Tongue (tissue), 1 donor: ENCODE measurements at regions not wholly inside any gene's neighbourhood (a gene's known extent, or its start where the extent isn't known, plus 50 kb on each side); places are given as distances from the start of the nearest gene placed in this dataset.
A peak's percentile ranks its signal among the peaks of the same experiment; 100 is the strongest.

Experiments
- DNase-seq: peaks from one replicate; pipeline ENCODE4 v3.0.0-alpha.2; 2015

DNA sequence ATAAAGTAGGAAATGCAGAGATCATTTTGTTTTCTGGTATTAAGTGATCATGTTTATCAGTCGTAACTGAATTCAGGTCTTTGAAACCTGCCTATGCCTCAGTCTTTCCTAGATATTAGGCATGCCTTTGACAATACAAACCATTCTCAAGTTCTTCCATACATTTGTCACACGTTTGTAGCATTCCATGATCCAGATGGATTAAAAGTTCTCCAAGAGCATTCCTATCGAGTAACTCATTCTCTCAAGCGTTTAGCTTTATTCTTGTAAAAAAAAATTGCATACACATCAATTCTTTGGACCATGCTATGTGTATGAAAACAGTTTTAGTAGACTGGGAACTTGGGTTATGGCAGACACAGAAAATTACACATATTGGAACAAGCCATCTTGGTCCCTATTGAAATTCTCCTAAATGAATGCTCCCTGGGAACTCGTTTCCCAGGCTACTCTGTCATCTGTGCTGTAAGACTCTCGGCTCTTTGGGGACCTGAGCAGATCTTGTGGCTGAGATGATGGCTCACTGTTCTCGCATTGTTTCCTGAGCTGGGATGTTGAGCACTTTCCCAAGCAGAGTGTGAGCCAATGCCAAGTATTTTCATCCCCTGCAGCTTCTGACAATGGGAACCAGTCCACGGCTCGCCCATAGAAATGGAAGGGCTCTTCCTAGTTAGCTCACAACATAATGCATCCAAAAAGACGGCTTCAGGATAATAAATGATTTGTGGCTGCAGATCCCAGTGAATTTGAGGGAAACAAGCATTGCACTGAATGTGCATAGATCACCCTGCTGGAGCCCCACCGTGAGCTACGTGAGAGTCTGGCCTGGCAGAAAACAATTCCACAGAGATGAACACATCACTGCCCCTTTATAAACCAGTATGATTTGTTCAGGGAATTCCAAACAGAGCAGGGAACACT lies 230.2 kb downstream of the IRX1 start:
- no peak for DNase-seq

DNA sequence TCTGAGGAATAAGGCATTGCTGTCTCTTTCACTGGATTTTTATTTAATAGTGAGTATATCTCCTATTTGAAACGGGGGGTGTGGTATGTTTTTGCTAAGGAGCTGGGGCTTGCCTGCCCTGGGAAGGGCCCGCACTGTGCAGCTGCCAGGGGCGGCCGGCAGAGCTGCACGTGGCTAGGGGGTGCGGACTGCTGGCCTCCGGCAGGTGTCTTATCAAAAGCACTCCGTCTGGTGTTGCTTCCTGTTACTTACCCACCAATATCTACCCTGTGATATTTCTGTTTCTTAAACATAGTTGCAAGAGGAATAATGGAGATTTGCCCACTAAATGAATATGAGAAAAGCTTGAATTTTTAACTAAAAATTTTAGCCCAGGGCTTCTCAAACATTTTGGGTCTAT lies 232.0 kb downstream of the IRX1 start:
- DNase-seq = no peak

DNA sequence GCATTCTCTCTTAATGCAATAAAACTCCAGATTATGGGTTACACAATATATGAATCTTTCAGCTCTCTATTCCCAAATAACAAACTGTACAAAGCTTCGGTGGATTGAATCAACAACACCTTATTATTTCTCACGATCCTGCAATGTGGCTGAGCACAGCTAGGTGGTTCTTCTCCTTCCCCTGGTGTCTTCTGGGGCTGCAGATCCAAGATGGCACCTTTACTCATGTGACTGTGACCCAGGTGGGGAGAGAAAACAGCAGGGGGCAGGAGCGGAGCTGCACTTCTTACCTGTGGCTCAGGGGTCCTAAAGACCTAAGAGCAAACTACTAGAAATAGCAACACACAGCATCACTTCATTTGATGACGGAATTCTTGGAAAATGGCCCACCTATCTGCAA lies 233.1 kb downstream of the IRX1 start:
- no peak for DNase-seq

DNA sequence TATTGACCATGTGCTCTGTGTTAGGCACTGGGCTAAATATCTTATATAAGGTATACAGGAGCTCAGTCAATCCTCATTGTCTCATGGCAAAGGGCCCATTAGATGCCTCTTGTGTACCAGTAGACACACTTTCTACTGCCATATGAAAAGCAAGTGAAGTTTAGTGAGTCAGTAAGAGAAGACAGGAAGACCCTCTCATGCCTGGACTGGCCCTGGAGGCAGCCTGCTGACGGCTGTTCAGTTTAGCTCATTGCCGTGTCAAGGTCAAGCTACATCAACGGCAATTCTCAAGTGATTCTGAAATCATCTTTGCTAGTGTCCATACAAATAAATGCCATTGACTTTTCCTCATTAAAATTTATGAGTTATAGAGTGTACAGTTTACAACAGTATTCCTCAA lies 237.9 kb downstream of the IRX1 start:
- no peak for DNase-seq

DNA sequence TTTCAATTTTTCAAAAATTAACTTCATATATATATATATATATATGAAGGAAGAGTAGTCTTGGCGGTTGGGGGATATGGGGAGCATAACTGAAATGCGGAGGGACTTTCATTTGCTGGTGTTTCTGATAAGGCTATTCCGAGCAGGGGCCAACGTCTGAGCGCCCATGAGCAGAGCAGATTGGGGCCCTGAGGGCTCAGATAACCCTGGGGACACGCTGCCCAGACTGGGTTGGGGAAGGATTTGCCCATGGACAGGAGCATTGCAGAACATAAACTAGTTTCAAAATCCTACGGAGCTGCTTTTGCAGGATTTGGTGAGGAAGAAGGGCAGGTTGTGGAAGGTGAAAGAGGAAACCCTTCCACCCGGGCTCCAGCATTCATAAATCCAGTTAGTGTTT lies 240.2 kb downstream of the IRX1 start:
- DNase-seq = no peak

DNA sequence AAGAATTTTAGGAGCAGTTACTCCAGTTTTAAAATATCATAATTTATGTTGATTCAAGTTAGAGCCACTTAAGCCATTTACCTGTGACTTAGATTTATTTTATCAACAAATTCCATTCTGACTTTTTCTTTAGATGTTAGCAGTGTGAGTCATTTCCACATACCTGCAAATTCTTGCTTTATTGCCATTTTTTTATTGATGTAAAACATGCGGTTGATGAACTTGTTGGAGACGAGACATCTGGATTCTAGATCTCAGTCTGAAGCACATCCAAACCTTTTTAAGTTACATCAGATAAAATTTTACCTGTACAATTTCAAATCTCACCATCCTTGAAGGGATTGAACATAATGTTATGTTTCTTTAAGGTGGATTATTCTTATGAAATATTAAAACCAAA lies 240.9 kb downstream of the IRX1 start:
- DNase-seq = no peak

DNA sequence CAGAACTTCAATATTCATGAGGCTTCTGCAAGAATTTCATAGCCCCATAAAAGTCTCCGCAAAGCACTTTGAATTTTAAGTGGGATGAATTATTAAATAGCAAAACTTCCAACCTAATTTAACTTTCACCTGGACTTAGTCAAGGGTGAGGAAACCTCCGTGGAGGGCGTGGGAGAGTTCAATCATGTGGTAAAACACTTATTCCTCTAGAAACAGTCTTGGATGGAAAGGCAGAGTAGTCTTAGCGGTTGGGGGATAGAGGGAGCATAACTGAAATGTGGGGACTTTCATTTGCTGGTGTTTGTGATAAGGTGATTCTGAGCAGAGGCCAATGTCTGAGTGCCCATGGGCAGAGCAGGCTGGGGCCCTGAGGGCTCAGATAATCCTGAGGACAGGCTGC lies 241.9 kb downstream of the IRX1 start:
- DNase-seq = no peak

DNA sequence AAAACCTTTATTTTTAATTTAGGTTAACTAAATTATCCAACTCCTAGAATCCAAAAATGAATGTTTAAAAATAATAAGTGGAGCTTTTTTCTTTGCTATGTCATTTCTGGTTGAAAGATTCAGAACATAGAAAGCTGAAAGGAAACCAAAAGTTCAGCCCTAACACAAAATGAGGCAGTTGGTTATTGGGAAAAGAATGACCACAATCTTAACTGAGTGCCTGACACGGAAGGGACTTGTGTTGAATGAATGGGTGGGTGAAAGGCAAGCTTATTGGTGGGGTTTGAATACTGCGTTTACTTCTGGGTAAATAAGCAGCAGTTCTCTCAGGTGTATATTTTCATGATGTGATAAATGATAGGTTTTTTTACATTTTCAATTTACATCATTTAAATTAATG lies 243.5 kb downstream of the IRX1 start:
- no peak for DNase-seq

DNA sequence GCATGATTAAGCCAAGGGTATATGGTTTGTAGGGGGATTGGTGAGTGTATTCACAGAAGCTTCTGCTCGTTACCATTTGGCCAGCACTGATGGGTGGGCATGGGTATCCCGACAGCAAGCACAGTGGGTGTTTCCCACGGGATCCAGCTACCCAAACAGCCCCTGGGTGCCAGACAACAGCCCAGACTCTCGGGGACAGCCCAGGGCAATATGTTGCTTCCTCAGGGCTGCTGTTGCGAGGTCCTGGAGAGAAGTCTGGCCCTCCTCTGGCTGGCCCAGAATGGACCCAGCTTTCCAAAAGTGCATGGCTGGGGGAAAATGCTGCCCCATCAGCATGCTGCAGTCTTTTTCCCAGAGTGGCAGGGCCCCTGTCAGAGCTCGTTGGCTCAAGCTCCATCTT lies 247.0 kb downstream of the IRX1 start:
- DNase-seq = no peak

DNA sequence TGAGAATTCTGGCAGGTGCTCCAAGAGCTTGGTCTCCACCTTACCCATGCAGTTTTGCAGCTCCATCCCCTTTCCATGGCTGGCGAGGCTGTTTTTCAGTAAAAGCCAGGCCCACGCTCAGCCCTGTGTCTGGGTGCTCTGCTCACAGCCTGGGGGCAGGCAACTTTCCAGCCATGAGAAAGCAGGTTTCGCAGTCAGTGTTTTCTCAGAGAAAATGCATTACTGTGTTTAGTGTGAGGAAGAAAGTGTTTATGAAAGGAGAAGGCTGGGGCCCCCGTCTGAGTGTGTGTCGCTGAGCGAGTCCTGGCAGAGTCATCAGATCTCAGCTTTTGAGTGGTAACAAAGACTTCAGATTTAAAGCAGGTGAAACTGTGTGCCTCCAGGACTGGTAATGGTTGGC lies 248.1 kb downstream of the IRX1 start:
- peak; percentile 40 for DNase-seq

DNA sequence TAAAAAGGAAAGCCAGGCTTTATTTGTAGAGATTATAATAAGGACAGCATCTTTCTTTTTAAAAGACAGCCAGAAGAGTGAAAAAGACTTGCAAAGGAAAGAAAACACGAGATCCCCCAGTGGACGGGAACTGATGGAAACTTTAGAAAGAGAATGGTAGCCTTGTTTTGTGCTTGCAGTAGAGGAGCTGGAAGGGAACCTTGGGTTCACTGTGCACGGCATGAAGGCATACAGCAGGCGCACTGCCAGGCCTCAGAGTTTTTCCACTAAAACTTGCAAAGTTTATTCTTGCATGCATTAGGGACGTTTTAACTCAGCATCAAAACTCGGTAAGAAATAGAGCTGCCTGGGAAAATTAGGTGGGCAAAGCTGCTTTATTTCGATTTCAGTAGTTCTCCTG lies 248.6 kb downstream of the IRX1 start:
- DNase-seq = peak; percentile 16

DNA sequence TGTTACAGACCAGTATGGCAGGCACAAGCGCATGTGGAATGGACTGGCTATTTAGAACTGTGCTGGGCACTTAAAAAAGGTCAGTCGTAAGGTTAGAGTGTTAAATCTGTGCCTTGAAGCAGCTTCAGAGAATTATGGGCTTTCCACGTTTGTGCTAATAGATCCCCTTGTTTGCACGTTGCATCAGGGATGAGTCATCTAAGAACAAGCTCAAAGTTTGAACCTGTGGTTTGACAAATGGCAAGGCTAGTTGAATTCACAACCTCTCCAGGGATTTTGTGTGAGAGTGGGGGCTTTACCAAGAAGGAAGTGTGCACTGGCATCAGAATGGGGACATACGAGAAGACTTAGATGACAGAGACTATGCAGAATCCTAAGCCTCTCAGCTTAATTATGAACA lies 249.6 kb downstream of the IRX1 start:
- DNase-seq = no peak

DNA sequence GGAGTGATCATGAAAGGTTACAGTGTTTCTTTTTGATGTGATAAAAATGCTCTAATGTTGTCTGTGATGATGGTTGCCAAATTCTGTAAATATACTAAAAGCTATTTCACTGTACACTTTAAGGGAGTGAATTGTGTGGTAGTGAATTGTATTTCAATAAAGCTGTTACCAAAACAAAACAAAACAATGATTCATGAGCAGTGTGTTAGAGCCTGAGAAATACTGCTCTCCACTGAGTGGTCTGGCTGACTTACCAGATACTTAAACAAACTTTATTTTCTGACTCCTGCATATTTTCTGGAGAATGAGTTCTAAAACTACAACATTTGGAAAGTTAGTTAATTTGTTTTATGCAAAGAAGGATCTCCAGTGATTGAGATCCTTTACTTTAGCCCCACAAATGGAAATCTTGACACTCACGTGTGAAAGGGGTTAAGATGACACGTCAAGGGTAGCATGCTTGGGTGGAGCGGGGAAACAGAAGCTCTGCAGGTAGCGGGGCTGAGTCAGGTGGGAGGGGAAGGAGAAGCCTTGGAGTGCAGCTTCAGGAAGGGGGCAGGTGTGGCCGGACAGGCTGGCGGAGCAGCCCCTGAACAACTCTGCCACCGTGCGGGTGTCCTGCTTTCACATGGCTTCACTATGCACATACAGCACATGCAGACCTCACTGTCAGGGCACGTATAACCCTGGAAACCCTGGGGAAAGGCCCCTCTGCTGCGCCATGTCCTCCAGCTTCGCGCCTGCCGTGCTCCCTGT lies 256.7 kb downstream of the IRX1 start:
- no peak for DNase-seq

DNA sequence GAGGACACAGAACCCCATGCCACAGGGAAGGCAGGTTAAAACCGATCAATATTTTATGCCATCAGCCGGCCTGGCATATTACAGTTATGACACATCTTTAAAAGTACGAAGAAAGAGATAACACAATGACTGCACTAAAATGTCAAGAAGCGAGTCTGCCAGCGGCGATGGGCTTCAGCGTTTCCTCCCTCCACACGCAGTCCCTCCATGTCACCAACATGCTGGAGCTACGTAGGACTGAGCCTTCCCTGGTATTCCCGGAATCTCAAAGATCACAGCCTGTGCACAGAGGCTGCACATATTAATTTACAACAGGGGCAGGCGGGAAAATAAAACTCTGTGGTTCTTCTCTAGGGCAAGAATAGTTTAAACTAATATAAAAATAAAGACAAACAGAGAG lies 257.7 kb downstream of the IRX1 start:
- DNase-seq = no peak

DNA sequence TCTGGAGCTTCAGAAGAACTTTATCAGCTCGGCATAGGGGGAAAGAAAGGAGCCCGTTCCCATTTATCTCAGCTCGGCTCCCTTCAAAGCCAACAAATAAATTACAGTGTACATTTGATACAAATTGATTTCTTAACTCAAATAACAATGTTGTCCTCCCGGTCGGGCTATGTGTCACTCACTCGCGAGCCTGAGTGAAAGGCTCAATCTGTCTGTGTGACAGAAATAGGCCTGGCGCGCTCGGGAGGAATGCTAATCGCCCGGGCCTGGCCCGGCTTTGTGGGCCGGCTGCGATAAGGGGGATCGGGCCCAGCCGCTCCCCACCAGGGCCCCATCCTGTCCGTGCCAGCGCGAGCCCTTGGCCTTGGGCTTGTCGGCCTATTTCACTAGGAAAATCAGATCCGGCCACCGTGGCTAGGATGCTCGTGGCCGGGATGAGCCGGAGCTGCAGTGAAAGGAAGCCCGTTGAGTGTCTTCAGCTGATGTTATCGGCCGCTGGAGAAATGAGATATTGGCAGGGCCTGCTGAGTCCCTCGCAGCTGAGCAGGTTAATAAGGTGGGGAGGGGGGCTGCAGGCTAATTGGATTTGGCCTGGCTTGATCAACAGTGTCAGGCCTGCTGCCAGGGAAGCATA lies 258.7 kb downstream of the IRX1 start:
- DNase-seq = no peak

DNA sequence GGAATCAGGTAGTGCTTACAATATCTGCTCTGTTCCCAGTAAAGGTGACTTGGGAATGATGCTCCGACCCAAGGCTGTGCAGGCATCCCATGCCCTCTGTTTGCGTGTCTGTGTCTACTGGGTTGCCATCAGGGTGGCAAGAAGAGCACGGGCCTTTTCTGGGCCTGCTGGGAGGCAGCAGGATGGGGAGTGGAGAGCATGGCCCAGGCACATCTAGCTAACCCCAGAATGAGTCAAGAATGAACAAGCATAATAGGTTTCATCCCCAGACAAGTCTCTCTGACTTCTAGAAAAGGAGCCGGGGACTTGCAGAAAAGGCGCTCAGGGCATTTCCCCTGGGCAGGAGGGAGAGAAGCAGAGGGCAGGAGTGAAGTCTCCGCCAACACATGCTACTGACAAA lies 260.4 kb downstream of the IRX1 start:
- no peak for DNase-seq

DNA sequence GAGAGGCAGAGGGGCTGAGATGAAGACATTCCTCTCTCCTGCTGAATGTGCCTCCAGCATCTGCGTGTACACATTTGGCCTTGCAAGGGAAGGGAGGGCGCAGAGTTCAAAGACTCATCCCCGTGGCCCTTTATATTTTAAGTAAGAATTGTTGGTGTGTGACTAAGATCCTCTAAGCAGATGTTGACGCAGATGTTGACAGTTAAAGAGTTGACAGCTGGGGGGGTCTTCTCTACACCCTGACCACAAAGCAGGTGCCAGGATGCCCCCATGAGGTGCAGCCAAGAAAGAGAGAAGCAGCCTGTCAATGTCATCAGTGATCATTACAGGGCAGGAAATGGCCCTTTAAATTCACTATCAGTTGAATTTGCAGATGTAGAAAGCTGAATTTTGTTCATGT lies 262.9 kb downstream of the IRX1 start:
- DNase-seq = no peak

DNA sequence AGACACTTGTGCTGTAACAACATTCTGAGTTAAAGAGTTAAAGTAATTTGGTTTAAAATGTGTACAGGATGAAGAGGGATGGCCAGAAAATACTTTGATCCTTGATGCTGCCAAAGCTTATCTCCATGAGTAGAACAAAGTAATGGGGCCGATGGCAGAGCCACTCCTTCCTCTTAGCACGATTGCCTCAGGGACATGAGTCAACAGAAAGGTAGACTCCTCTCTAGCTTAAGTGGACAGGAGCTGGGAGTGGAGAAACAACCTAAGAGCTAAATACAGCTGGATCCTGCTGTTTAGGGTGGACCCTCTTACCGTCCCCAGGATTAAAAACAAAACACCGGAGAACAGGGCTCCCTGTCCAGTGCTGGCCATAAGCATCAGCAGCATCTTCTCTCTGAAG lies 267.3 kb downstream of the IRX1 start:
- DNase-seq = no peak

DNA sequence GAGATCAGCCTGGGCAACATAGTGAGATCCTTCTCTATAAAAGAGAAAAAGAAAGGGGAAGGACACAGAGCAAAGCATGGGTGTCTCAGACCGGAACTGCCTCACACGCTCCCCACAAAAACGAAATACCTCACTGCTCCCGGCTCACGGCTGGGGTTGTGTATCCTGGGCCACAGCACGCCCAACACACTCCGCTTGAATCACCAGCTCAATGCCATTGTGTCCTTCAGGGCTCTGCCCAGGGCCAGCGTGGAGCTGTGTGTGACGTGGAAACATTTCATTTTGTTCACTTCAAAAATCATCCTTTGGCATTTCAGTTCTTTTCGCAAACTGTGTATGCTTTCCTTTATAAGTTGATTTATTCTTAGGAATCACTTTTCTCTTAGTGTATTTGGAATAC lies 279.5 kb downstream of the IRX1 start:
- DNase-seq = no peak

DNA sequence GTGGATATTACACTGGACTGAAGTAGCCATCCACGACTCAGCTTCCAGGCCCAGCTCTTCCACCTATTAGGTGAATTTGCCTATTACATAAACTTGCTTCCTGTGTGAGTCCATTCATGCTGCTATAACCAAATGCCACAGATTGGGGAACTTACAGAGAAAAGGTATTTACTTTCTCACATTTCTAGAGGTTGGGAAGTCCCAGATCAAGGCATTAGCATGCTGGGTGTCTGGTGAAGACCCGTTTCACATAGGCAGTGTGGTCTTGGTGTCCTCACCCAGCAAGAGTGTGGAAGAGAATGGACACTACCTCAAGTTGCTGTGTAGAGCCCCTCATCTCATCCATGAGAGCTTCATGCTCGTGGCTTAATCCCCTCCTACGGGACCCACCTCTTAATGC lies 282.6 kb downstream of the IRX1 start:
- no peak for DNase-seq

DNA sequence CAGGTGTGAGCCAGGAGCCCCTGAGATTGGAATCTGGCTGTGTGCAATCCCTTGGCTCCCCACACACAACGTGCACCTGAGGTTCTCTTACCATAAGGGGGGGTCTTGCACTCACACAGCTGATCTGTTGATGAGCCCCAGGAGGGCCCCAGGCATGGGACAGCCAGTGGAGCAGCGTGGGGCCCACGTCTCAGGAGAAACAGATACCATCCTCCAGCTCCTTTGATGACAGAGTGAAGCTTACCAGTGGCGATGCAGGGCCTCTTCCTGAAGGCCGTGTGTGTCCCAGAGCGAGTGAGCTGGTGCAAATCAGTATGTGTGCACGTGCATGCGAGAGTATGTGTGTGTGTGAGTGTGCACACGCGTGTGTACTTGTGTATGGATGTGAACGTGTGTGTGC lies 287.4 kb downstream of the IRX1 start:
- no peak for DNase-seq

DNA sequence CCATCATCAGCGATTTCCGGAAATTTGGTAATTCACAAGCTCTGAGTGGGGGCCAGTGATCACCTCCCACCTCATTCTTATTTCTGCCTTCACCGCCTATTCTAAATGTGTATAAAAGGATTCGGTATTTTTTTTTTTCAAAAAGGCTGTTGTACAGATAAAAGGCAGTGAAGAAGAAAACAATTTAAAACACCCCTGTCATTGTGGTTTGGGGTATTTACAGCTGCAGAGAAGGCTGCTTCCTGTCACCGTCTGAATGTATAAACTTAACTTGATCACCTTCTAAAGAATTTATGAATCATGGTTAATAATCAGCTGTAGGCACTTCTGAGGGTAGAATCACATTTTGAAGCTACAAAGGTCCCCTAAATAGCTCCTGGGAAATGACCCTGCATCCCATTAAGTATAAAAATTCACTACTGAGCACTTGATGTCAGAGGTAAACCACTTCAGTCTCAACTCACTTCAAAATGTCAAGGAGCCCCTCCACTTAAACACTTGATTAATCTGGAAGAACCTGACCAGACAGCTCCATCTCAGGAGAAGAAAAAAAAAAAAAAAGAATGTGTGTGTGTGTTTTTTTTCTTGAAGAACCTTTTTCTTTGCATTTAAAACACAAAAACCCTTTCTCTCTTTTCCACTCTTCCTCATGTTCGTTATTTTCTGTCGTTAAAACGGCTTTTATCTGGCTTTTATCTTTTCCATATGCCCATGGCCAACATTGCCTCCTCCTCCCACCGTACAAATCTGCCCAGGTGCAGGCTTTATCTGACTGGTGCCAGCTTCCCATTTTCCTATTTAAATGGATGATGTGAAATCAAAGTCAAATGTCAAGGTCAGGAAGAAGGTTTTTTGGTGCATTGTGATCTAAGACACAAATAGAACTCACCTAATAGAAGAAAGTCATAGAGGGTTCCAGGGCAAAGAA lies 291.2 kb downstream of the IRX1 start:
- no peak for DNase-seq
